Activated naive CD4-positive, alpha-beta T cell treated with Interleukin-2 at 50 U/mL for 16 hours (primary cell): ENCODE measurements at regions not wholly inside any gene's neighbourhood (a gene's known extent, or its start where the extent isn't known, plus 50 kb on each side); places are given as distances from the start of the nearest gene placed in this dataset.
"Not testable (repeated sequence)": the region's sequence is repeated elsewhere in the genome, so short reads cannot be mapped to it uniquely, and the experiment has no call there.

Source experiments
- DNase-seq: peaks from one replicate; pipeline ENCODE4 v3.0.0-alpha.2; 2020

DNA sequence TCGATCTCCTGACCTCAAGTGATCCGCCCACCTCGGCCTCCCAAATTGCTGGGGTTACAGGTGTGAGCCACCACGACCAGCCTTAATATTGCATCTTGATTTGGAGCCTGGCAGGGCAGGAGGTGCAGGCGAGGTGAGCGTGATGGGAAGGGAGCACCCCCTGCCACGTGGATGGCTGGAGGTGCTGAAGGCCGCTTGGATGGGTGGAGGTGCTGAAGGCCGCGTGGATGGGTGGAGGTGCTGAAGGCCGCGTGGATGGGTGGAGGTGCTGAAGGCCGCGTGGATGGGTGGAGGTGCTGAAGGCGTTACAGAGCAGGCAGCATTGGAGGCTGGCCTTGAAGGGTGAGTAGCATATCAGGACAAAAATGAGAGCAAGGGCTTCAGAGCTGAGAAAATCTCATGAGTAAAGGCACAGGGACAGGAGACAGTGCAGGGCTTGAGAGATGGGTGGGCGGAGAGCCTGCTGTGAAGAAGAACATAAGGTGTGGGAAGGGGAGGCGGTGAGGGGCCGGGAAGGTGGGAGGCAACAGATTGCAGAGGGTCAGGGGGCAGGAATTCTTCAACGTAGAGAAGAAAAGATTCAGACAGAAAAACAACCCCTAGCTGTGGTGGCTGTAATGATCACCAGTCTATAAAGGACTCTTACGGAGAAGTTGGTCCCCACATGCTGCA, 101.7 kb upstream of the SEC14L1 start:
- DNase-seq, result no peak

- no peak for DNase-seq
Measured at GRCh38 chr17:77042476-77043231, 98.1 kb upstream of the SEC14L1 start.

- DNase-seq, result no peak
Measured at GRCh38 chr17:77045441-77046041, 95.2 kb upstream of the SEC14L1 start.

- no peak for DNase-seq
Measured at GRCh38 chr17:77049440-77049839, 91.3 kb upstream of the SEC14L1 start.

DNA sequence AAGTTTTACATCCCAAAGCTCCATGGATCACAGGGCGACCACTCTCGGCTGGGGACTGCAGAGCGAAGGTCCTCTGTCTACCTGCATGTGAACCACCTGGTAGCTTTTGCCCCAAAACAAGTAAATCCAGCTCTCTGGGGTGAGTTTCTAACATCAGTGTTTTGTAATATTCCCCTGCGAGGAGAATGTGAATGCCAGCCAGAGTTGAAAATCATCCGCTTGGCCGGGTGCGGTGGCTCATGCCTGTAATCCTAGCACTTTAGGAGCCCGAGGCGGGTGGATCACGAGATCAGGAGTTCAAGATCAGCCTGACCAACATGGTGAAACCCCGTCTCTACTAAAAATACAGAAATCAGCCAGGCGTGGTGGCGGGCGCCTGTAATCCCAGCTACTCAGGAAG, 89.9 kb upstream of the SEC14L1 start:
- not testable (repeated sequence) for DNase-seq

GRCh38 chr17:77054936-77055335, 85.8 kb upstream of the SEC14L1 start:
- no peak for DNase-seq

- DNase-seq, result no peak
Measured at GRCh38 chr17:77055453-77055852, 85.3 kb upstream of the SEC14L1 start.

- DNase-seq, result no peak
Measured at GRCh38 chr17:77058016-77058415, 82.8 kb upstream of the SEC14L1 start.

DNA sequence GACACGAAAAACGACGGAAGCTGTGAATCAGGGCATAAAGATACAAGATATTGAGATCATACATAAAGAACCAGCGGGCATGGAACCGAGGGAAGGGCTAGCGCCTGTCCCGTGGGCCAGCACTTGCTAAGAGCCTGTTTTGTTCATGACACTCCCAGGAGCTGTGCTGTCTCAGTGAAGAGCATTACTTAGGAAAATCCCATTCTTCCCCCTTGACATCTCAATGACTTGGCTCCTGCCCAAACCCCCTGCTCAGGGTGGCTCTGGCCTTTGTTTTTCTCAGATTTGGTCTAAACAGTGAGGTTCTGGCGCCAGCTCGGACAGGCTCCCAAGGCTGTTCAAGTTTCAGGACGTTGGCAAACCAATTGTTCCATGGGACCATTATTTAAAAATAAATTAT, 79.1 kb upstream of the SEC14L1 start:
- no peak for DNase-seq

DNA sequence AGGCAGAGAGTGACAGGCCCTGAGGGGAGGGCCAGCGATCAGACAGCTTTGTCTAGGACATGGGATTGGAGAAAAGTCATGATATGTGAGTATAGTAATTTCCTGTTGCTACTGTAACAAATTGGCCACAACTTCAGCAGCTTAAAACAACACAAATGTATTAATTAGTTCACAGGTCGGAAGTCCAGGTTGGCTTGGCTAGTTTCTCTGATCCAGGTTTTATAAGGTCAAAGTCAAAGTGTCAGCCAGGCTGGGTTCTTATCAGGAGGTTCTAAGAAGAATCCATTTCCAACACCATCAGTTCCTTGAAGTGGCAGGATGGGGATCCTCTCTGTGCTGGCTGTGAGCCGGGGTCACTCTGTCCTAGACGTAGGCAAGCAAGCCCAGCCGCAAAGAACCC, 76.2 kb upstream of the SEC14L1 start:
- no peak for DNase-seq

GRCh38 chr17:77066165-77066564, 74.6 kb upstream of the SEC14L1 start:
- DNase-seq, result no peak

DNA sequence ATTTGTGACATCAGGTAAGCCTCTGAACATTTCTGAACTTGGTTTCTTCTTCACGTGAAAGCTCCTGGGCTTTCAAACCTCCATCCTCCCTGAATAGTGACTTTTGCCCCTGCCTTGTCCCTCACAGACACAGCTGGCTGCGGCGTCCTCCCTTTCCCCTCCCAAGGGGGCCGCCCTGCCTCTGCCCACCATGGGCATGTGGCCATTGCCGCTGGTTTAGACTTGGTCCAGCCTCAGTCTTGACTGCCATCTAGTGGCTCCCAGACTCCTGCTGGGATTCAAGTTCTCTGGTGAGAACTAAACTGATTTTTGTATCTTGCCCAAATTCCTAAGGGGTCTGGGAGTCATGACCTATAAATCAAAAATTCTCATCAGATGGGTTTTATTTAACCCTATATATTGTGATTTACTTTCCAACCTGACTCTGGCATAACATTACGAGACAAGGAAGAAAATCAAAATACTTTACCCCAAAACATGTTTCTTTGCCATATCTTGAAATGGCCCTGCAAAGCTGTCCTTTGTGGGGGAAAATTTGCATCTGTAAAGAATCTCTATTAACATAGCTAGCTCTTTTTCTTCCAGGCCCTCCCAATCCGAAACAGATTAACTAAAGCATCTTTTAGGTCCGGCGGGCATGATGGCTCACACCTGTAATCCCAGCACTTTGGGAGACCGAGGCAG, 73.9 kb upstream of the SEC14L1 start:
- peak; percentile 48 for DNase-seq

DNA sequence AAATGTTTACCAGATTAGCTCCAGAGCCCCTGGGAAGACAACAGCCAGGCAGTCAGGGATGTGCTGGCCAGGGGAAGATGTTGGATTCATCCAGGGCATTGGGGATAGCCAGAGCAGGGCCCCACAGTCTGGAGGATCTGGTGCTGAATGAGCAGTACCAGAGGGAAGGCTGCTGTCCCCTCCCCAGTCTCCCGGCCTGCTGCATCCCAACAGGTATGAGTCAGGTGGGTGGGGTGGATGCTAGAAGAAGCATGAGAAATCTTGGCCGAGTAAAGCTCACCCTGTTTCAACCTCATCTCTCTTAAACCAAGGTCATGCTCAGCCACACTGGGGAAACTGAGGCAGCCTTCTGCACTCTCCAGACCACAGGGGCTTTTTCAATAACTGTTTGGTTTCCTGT, 71.9 kb upstream of the SEC14L1 start:
- no peak for DNase-seq

- DNase-seq, result no peak
Measured at GRCh38 chr17:77070888-77071279, 69.9 kb upstream of the SEC14L1 start.

- DNase-seq, result no peak
Measured at GRCh38 chr17:77071925-77072490, 68.8 kb upstream of the SEC14L1 start.

- DNase-seq, result no peak
Measured at GRCh38 chr17:77072670-77073069, 68.1 kb upstream of the SEC14L1 start.

DNA sequence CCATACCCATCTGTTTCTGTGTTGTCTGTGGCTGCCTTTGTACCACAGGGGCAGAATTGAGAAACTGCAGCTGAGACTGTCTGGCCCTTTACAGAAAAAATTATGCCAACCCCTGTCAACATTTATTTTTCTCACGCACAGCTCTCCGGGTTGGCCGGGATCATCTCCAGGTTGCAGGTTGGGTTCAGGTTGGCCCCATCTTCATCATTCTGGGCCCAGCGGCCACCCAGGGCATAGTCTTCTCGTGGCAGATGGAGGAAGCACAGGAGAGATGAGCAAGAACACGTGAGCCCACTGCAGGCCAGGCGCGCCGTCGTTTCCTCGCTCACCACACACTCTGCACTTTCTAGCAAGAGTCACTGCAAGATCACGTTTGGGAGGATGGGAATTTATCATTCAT, 66.1 kb upstream of the SEC14L1 start:
- DNase-seq, result no peak

- DNase-seq, result no peak
Measured at GRCh38 chr17:77076124-77076830, 64.5 kb upstream of the SEC14L1 start.

- no peak for DNase-seq
Measured at GRCh38 chr17:77083531-77083930, 57.2 kb upstream of the SEC14L1 start.

GRCh38 chr17:77085926-77086432, 54.8 kb upstream of the SEC14L1 start:
- no peak for DNase-seq

DNA sequence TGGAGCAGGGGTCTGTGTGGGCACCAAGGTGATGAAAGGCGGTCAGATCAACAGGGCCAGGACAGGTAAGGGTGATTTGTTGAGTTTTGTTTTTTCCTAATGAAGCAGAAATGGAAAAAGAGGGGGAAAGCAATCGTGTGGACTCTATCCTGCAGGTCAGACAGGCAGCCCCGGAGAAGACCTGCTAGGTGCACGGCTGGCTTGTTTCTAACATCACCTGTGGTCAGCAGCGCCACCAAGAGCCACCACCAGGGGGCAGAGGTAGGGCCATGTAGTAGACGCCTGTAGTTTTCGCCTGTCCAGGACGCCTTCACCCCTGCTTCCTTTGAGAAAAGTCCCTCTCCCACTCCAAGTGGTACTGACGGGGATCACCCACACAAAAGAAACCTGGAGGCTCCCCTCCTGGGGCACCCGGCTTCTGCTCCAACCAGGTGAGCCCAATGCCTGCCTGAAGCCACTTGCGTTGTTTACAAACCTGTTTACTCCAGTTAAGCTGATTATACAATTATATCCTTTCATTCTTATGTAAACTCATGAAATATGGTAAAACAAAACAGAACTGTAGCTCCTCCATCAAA, 54.2 kb upstream of the SEC14L1 start:
- DNase-seq, result peak; percentile 85
